HG03378 (cell line): ENCODE measurements at regions not wholly inside any gene's neighbourhood (a gene's known extent, or its start where the extent isn't known, plus 50 kb on each side); places are given as distances from the start of the nearest gene placed in this dataset.

Source experiments
- ATAC-seq: cut with Tn5 transposase; IDR thresholded peaks from one replicate; pipeline ENCODE4 v1.9.1; 2021; ENCODE audit warnings: mild to moderate bottlenecking, moderate library complexity; ENCODE audit not compliant: unreplicated experiment

DNA sequence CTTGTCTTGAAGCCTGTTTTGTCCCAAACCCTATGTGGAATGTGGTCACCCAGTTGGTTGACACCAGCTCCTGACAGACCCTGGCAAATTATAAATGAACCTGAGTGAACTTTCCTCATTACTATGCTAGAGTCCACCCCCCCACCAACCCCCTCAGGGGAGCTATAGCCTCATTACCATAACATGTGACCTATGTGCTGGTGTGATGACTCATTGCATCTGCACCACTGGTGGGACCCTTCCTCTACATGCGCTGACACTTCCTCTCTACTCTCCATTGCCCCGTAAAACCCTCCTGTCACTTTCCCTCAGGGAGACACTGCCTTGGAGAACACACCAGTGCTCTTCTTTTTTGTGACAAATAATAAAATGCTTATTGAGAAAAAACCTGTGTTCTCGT lies 105.0 kb upstream of the SESN3 start:
- ATAC-seq, result no peak

DNA sequence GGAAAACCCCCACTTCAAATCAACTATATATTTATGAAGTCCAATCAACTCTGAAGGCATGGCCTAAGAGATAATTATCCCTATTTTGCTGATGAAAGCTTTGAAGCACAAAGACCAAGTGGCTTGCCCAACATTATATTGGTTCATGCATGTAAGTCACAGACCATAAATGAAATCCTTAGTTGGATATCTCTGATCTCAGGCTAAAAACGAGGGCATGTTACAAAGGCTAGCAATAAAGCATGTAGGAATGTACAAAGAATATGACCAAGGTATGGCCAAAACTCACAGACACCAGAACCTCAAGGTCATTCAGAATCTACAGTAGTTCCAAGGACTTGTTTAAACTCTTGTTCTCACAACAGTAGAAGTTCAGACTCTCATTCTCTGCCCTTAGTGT lies 100.2 kb upstream of the SESN3 start:
- no peak for ATAC-seq

DNA sequence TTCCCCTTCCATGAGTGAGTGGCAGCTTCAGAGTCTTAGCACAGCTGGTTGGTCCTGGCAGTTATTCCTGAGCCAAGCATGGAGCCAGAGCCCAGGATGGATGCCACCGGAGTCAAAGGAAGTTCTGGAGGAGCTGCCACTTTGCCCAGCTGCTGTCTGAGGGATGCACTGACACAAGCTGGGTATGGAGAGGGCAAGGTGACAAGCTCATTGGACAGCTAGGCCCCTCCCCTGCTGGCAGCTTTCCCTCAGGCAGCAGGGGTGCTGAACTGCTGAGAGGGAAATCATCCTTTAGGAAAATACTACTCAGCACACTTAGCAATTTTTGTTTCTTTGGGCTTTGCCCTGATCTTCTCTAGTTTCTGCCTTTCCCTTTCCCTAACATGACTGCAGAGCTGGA lies 99.3 kb upstream of the SESN3 start:
- no peak for ATAC-seq

DNA sequence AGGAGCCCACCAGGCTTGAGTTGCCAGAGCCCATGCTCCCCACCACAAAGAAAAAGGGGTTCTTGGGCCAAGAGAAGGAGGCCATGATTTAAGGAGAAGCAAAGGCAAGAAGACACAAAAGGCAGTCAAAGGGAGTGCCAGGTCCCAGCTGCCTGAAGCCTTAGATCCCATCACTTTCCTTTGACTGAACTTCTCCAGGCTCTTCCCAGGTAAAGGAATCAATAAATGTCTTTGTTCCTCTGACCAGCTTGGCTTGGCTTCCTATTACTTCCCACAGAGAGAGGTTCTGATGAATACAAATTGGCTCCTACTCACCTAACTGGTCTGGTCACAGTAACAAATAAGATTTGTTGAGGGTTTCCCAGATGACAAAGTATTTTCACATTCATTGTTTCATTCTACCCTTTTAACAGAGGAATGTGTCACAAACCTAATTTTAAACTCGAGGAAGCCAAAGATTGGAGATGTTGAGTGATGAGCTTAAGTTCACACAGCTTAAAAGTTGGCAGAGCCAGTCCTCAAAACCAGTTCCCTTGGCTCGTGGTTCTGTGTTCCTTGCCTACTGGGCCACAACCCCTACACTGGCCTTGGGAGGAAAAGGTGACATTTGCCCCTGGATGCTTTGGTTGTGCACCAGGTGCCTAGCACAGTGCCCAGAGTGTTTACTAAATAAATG lies 96.4 kb upstream of the SESN3 start:
- ATAC-seq, result no peak

DNA sequence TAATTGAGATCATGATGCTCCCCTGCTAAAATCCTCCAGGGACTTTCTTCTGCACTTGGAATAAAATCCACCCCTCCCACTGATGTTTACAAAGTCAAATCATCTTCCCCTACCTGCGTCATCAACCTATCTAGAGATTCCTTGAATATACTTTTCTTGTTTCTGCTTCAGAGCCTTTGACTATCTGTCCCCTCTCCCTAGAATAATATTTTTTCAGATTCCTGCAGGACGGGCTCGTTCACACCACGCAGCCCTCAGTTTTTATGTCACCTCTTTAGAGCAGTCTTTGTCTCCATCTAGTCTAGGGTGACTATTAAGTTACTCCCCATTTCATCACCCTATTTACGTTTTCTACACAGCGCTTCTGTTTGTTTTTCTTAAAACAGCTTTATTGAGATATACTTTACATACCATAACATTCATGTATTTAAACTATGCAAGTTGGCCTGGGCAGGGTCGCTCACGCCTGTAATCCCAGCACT lies 94.8 kb upstream of the SESN3 start:
- no peak for ATAC-seq

DNA sequence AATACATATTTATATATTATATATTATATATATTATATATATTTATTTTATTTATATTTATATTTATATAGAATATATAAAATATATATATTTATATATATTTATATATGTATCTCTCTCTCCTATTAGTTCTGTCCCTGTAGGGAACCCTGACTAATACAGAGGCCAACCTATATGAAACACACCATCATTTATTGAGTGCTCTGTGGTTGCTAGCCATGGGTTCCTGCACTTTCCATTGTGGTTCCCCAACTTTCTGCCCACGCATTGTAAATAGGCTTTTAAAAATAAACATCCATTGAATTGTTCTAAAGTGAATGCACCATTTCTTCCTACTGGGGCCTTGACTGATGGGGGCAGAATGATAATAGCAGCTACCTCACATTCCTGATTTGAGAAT lies 93.8 kb upstream of the SESN3 start:
- ATAC-seq, result no peak

DNA sequence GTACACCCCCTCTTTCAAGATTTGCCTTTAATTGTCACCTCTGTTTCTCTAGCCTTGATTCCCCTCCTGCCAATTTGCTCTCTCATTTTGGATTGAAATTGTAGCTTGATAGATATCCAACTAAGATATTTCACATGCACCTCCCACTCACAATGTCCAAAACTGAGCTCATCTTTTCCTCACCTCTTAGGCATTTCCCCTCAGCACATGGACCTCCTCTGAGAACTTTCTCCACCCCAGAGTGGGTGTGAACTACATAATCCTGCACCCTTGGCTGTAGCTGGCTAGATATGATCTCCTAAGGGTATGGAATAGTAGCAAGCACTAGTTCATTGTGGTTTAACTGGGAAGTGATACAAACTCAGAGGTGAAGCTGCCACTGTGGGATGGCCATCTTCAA lies 91.5 kb upstream of the SESN3 start:
- no peak for ATAC-seq

DNA sequence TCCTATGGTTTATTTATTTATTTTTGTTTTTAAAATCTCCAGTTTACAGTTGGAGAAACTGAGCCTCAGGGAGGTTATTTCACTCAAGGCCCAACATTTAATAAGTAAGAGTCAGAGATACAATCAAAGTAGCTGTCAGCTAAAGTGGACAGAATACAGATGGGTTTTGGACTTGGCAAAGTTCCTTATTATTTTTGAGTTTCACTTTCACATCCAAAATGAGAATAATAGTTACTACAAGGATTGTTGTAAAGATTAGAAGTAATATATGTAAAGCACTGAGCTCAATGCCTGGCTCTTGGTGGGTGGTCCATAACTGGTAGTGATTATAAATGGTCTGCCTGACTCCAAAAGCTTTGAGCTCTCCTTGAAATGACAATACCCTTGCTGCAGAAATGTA lies 87.5 kb upstream of the SESN3 start:
- ATAC-seq, result no peak

DNA sequence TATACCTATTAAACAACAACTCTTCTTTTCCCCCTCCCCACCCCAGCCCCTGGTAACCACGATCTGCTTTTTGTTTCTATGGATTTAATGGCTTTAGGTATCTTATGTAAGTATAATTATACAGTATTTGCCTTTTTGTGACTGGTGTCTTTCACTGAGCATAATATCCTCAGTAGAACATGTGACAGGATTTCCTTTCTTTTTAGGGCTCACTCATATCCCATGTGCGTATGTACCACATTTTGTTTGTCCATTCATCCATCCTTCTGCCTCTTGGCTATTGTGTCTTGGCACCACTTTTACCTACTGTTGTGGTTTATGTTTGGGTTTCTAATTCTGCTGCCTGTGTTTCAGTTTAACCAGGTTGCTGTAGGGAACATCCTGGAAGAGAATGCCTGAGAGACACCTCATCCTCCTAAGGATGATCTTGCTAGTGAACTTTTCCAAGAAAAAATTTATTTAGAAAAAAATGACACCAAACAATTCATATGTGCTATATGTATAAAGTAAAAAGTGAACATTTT lies 77.6 kb upstream of the SESN3 start:
- no peak for ATAC-seq

DNA sequence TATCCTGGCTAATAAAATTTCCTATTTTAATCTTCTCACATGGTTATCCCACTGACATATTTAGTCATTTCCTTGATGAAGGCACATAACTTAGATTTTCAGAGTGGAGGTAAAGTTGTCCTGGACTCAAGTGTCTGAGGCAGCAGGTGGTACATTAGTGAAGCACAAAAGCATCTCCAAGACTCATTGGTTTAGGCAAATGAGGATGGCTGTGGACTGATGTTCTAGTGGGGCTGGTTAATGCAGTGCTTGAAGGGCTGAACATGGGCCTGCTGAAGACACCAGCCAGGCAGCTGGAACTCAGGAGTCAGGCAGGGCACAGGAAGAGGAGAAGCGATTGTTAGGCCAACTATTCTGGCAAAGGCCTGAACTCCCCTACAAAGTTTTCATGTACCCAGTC lies 76.3 kb upstream of the SESN3 start:
- no peak for ATAC-seq

DNA sequence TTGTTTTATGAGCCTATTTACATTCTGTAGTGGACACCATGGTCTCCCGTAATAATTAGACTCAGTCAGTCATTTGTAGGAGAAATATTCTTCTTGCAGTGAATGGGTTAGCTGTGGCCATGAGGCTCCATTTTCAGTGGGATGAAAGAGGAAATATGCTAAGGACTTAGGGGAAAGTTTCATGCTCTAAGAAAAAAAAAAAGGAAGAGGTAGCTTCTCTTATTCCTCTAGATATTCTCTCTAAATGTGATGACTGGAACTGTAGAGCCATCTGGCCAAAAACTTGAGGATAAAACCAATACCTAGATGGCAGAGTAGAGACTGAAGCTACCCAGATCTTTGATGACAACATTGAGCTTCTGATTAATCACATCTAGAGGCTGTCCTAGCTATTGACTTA lies 75.8 kb upstream of the SESN3 start:
- no peak for ATAC-seq

DNA sequence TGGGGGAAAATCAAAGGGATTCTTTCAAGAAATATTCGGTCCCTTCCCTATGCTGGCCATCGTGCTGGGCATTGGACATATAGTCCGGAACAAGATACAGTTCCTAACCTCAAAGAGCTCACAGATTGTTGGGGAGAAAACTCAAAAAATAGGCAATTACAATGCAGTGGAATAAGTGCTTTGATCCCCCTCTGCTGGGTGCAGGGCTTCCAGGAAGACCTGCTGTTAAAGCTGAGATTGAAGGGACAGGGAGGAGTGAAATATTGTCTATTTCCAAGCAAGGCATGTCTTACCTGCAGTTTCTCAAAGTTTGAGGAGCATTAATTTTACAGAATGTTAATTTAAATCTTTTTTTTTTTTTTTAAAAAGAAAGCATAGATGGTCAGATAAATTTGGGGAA lies 75.1 kb upstream of the SESN3 start:
- no peak for ATAC-seq

DNA sequence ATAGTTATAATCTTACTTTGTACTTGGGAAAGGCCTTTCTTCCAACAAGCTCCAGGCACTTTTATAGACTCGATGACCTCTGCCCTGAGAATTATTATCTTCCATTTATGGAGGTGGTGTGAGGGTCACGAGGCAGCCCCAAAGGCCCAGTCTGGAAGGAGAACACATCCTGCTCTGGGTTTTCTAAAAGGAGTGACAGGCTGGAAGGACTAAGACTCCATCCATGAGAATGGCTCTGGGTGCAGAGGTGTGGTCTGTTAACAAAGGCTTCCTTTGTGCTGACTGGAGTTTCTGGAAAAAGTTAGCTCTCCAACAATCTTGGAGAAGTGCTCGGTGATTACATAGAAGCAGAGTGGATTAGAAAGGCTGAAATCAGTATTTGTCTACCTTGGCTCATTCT lies 74.7 kb upstream of the SESN3 start:
- no peak for ATAC-seq

DNA sequence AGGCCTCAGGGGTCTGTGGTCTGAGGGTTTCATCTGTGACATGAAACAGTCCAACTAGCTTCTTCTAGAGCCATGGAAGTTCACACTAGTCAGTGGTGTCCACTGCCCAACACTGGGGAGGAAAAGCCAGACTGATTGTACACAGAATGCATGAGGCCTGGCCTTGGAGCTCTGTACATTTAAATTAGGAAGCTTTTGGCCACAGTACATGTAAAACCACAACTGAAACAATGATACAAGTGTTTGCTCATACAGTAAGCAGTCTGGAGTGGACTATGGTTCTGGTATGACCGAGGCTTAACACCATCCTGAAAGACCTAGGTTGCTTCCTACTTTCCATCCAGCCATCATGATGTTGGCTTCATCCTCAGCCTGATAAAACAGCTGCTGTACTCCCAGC lies 73.8 kb upstream of the SESN3 start:
- ATAC-seq, result no peak

DNA sequence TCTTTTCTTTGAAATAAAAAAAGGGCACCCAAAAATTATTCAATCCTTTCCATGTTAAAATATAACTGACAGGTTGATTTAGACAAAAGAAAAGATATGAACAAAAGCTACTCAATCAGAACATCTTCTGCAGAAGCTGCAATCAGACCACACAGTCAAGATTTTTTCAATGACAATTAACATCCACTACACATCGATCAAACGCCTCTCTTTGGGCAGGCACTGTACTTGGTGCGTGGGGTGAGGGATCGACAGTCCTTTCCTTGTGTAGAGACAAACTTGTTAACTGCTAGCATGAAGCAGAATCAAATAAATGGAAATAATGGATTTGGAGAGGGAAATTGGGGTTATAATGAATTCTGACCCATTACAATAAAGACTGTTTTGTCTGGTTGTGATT lies 71.2 kb upstream of the SESN3 start:
- ATAC-seq, result no peak

DNA sequence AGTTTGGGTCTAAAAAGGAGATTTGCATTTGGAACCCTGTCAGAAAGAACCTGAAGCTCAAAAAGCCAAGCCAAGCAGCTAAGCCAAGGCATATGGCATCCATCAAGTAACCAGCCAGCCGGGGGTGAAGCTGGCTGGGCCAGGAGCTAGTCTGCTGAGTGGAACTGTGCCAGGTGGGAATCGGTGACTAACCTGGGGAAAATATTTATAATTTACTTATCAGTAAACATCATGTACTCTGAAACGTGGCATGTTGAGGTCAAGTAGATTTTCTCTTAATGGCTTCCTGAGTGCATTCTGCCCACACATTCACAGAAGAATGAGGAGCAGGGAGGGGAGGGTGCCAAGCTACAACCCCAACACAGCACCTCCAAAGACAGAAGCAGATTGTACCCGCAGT lies 70.5 kb upstream of the SESN3 start:
- no peak for ATAC-seq

DNA sequence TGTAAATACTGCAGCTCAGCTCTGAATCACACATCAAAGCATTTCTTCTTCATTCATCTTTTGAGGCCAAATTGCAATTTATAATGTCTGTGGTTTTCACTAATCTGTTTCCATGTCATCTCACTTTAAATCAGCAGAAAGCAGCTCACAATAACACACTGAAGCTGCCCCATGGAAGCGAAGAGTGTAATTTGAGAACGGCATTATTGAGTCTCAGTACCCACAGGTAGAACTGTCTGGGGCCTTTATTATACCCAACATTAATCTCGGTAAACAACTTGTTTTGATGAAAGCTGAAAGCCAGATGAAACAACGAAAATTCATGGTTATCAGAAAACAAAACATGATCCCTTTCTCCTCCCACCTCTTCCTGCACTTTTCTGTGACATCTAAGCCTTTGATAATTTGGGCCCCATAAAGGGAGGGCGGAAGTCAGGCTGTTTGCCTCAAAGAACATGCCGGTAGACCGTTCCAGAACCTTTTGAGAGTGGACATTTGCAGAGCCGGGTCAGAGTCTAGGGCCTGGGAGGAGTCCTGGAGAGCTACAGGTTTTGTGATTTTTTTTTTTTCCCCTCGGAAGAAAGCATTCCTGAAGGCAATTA lies 68.2 kb upstream of the SESN3 start:
- no peak for ATAC-seq

DNA sequence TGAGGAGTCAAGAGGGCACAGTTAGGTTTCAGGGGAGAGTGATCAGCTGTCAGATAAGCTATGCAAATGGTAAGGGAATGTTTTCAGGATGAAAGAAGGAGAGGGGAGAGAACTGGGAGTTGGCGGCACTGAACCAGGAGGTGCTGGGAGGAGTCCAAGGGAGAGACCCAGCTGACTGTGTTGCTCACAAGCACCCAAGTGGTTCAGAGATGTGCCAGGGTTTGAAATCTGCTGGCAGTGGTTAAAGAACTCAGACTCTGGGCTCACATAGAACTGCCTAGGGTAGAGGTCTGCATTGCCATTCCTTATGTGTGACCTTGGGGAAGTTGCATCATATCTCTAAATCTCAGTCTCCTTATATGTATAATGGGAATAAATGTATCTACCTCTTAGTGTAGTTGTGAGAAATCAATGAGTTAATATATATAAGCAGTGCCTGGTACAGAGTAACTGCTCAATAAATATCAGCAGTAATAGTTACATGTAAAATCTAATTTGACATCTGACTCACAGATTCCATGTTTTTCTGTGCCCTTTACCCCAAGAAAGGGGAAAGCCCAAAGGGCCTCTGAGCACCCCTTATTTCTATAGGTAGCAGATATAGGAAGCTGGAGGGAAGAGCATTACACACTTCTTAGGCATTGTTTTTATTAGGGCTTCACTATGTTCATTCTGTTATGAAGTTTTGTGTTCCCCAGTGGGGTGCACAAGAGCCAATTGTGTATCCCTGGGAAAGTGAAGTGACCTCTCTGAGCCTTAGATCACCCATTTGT lies 66.9 kb upstream of the SESN3 start:
- no peak for ATAC-seq

DNA sequence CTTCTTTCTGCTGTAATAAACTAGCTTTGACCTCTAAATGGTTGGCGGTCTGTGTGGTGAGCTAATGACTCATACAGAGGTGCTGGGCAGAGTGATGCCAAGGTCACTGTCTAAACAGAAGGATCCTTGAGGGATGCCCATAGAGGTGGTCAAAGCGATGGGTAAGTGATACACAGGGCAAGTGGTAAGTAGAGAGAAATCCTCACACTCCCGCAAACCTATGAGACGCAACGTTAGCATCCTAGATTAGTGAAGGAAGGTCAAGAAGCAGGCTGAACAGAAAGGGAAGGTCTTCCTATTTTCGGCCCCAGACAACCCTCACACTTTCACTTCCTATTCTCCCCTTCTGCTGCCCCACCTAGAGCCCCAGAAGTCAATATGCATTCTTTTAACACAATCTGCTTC lies 65.6 kb upstream of the SESN3 start:
- ATAC-seq, result peak; percentile 95

DNA sequence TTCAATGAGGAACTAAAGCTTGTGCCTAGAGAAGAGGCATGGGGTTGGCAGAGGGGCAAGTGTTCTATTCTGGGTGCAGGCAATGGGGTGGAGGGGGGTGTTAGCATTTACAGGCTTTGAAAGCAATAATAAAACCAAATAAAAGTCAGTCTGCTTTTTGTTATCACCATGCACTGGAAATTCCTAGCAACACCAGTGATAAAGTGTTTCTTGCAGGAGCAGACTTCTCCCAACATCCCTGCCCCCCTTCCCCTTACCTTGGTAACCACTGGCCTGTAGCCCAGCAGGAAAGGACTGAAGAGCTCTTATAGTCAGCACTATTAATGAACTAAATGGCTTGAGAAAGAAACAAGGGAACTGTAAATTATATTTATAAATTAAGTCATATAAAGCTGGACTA lies 65.2 kb upstream of the SESN3 start:
- ATAC-seq, result peak; percentile 3

DNA sequence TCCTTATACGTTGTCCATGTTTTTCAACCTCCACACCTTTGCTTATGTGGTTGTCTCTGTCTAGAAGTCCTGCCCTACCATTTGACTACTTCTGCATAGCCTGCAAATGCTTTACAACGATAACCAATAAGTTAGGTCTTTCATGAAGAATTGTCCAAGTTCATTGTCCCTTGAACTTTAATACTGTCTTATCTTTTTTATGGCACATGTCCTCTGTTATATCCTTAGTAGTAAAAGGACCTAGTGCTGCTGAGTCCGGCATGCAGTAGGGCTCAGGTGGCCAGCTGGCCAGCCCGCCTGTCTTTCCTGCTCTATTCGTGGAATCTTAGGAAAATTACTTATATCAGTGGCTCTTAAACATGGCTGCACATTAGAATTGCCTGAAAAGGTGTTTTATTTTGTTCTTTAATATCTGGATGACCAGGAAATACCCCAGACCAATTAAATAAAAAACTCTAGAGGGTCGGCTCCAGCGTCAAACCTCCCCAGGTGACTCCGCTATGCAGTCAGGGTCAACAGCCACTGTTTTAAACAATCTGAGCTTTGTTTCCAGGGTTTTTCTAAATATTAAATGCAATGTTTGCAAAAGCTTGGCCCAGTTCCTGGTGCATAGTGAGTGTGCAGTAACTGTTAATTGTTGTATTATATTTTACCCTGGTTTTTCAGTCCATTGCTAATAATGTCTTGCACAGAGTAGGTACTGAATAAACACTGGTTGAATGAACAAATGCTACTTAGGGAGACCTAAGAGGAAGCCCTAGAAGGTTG lies 64.6 kb upstream of the SESN3 start:
- no peak for ATAC-seq
